GM12873 (cell line): ENCODE measurements at regions not wholly inside any gene's neighbourhood (a gene's known extent, or its start where the extent isn't known, plus 50 kb on each side); places are given as distances from the start of the nearest gene placed in this dataset.

Experiments
- TF ChIP-seq, protein P1 (sequence below): IDR thresholded peaks from 2 replicates; pipeline ENCODE4 v1.5.1; 2012; ENCODE audit warnings: low read depth, mild to moderate bottlenecking, moderate library complexity, low read length, control low read depth; ENCODE audit not compliant: insufficient read depth; ENCODE audit errors: missing control alignments

- TF ChIP-seq, protein P1, sequence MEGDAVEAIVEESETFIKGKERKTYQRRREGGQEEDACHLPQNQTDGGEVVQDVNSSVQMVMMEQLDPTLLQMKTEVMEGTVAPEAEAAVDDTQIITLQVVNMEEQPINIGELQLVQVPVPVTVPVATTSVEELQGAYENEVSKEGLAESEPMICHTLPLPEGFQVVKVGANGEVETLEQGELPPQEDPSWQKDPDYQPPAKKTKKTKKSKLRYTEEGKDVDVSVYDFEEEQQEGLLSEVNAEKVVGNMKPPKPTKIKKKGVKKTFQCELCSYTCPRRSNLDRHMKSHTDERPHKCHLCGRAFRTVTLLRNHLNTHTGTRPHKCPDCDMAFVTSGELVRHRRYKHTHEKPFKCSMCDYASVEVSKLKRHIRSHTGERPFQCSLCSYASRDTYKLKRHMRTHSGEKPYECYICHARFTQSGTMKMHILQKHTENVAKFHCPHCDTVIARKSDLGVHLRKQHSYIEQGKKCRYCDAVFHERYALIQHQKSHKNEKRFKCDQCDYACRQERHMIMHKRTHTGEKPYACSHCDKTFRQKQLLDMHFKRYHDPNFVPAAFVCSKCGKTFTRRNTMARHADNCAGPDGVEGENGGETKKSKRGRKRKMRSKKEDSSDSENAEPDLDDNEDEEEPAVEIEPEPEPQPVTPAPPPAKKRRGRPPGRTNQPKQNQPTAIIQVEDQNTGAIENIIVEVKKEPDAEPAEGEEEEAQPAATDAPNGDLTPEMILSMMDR = no peak
These were observed 160.1 kb upstream of the VCX3A start for GRCh38 chrX:6694977-6695376.

- TF ChIP-seq, protein P1 = no peak
These were observed 159.3 kb upstream of the VCX3A start for GRCh38 chrX:6694221-6694620.

DNA sequence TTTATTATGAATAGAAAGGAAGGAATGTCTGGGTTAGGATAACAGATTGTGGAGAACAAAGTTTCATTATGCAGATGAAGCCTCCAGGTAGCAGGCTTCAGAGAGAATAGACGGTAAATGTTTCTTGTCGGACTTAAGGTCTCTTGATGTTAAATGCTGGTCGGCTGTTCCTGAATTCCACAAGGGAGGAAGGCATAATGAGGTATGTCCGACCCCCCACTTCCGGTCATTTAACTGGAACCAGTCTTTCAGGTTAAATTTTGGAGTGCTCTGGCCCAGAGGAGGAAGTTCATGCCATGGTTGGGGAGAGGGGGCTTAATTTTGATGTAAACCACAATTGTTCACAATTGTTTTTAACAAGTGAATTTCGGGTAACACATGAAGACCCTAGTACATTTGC, 158.1 kb upstream of the VCX3A start:
- TF ChIP-seq, protein P1 = no peak

GRCh38 chrX:6685489-6685888, 150.6 kb upstream of the VCX3A start:
- TF ChIP-seq, protein P1 = no peak

DNA sequence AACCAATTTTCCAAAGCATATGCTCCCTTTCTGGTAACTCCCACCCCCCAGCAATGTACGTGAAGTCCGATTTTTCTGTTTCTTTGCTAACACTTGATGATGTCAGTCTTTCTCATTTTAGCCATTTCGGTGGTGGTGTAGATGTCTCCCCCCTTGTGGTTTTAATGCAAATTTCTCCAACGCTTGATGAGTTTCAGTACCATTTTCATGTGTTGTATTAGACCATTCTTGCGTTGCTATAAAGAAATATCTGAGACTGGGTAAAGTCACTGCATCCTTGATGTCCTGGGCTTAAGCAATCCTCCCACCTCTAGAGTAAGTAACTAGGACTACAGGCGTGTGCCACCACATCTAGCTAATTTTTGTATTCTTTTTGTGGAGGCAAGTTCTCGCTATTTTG, 148.4 kb upstream of the VCX3A start:
- TF ChIP-seq, protein P1 = no peak

DNA sequence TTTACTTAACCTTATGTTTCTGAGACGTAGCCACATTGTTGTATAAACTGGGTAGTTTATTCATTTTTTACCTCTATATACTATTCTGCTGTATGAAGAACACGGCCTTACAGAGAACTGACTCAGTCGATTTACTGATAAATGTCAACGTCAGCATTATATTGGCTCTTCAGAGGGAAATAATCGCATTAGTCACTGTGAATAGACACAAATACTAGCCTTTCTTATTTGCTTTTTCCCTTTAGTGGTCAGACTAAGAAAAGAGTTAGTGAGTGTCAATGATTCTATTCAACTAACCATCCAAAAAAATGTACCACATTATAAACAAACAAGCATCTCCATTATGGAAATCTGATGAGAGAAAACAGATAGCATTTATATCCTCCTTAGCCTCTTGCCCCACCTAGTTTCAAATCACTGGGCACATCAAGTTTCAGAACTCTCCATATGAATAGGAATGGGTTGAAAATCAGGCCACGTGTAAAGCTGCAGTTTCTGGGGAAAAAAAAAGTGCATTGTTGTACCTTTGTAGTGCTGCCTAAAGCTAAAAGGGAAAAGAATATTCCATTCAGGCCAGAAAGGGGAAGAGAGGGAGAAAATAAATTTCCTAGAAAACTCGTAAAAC, 146.7 kb upstream of the VCX3A start:
- TF ChIP-seq, protein P1 = no peak

DNA sequence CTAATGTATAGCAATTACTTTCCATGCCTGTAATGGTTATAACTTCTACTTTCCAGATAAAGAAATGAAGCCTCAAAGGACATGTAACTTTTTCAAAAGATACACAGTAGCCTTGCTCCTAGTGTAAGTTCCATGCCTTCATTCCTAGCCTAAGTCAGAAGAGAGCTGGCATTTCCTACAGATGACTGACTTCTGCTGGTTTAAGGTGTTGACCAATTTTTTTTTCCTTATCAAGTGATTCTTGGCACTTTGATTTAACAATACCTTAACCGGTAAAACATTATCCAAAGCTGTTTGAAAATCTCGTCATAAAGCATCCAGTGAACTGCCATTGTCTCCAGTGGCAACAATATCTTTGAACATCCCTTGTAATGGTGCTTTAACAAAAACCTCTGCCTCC, 145.1 kb upstream of the VCX3A start:
- TF ChIP-seq, protein P1 = no peak
